Progenitor cell of endocrine pancreas (in vitro differentiated cells): ENCODE measurements at regions not wholly inside any gene's neighbourhood (a gene's known extent, or its start where the extent isn't known, plus 50 kb on each side); places are given as distances from the start of the nearest gene placed in this dataset.
"Not testable (repeated sequence)": the region's sequence is repeated elsewhere in the genome, so short reads cannot be mapped to it uniquely, and the experiment has no call there.

Experiments
- DNase-seq: peaks from one replicate; pipeline ENCODE4 v3.0.0; 2021; ENCODE audit warnings: low spot score; ENCODE audit not compliant: unreplicated experiment
- H3K27ac Mint-ChIP-seq: 2 replicates; pipeline ENCODE4 v1.8.0; 2021; ENCODE audit warnings: mild to moderate bottlenecking, moderate library complexity, mixed read lengths
- H3K27me3 Mint-ChIP-seq: 2 replicates; pipeline ENCODE4 v1.8.0; 2021; ENCODE audit warnings: mixed read lengths
- H3K36me3 Mint-ChIP-seq: 2 replicates; pipeline ENCODE4 v1.8.0; 2022; ENCODE audit warnings: mixed read lengths; ENCODE audit not compliant: insufficient read depth
- H3K4me1 Mint-ChIP-seq: 2 replicates; pipeline ENCODE4 v1.8.0; 2021; ENCODE audit warnings: low read depth, mixed read lengths
- H3K4me3 Mint-ChIP-seq: 2 replicates; pipeline ENCODE4 v1.8.0; 2021; ENCODE audit warnings: low read depth, mild to moderate bottlenecking, moderate library complexity, mixed read lengths
- H3K9me3 Mint-ChIP-seq: 2 replicates; pipeline ENCODE4 v1.8.0; 2021; ENCODE audit warnings: low read depth, mixed read lengths
- CTCF ChIP-seq: fragments of 200-600 bp; sonication (generic); IDR thresholded peaks from one replicate; pipeline ENCODE4 v1.5.0; 2021; ENCODE audit warnings: antibody characterized with exemption, mild to moderate bottlenecking; ENCODE audit not compliant: unreplicated experiment

- Mint-ChIP-seq H3K9me3 (peaks cover 54% of the 10 kb centered on the region), H3K27ac (no peak overlapping the region), H3K36me3 (peaks cover 7% of the 10 kb centered on the region), H3K4me3 (no peak overlapping the region), H3K4me1 (no peaks in the 10 kb centered on the region), H3K27me3 (no peaks in the 10 kb centered on the region)
- TF ChIP-seq CTCF, result no peak
- no peak for DNase-seq
Measured at GRCh38 chr19:56980906-56981305, 138.9 kb upstream of the USP29 start.

- not testable (repeated sequence) for H3K4me3 Mint-ChIP-seq, DNase-seq, H3K4me1 Mint-ChIP-seq, H3K27me3 Mint-ChIP-seq, H3K36me3 Mint-ChIP-seq, H3K27ac Mint-ChIP-seq
- H3K9me3 Mint-ChIP-seq, result peaks cover 53% of the 10 kb centered on the region
Measured at GRCh38 chr19:56981440-56981839, 138.3 kb upstream of the USP29 start.

GRCh38 chr19:56983171-56983570 lies 136.6 kb upstream of the USP29 start:
- no peak for DNase-seq
- H3K36me3 Mint-ChIP-seq, result peaks cover 8% of the 10 kb centered on the region
- H3K4me3 Mint-ChIP-seq, result no peak overlapping the region
- no peaks in the 10 kb centered on the region for H3K27me3 Mint-ChIP-seq
- no peaks in the 10 kb centered on the region for H3K4me1 Mint-ChIP-seq
- no peak for TF ChIP-seq CTCF
- peaks cover 47% of the 10 kb centered on the region for H3K9me3 Mint-ChIP-seq
- H3K27ac Mint-ChIP-seq, result no peak overlapping the region

DNA sequence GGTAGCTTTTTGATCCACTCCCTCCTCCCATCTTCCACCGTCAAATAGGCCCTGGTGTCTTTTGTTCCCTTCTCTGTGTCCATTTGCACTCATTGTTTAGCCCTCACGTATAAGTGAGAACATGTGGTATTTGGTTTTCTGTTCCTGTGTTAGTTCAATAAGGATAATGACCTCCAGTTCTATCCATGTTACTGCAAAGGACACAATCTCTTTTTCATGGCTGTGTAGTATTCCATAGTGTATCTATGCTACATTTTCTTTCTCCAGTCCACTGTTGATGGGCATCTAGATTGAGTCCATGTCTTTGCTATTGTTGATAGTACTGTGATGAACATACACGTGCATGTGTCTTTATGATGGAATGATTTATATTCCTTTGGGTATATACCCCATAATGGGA lies 136.0 kb upstream of the USP29 start:
- no peak overlapping the region for H3K4me3 Mint-ChIP-seq
- no peak for DNase-seq
- H3K27me3 Mint-ChIP-seq, result no peaks in the 10 kb centered on the region
- H3K4me1 Mint-ChIP-seq, result no peaks in the 10 kb centered on the region
- peaks cover 8% of the 10 kb centered on the region for H3K36me3 Mint-ChIP-seq
- no peak overlapping the region for H3K27ac Mint-ChIP-seq
- H3K9me3 Mint-ChIP-seq, result peaks cover 47% of the 10 kb centered on the region
- no peak for TF ChIP-seq CTCF

DNA sequence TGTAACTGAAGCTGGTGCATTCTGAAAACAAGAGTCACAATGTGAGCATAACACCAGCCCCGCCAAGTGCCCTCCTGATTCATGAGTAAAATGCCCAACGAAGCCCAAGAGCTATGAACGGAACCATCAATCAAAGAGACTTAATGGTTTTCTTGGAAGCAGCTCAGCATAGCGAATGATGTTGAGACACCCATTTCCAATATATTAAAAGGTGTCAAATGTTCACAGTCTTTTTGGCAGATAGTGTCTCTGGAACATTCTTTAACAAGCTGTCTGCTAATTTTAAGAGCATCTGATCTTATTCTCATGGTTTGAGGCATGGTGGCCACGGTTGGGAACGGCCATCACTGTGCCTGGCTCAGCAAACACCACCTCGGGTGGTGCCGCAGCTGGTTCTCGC lies 133.4 kb upstream of the USP29 start:
- H3K4me3 Mint-ChIP-seq, result no peak overlapping the region
- no peaks in the 10 kb centered on the region for H3K4me1 Mint-ChIP-seq
- H3K27me3 Mint-ChIP-seq, result no peaks in the 10 kb centered on the region
- TF ChIP-seq CTCF, result no peak
- H3K9me3 Mint-ChIP-seq, result peaks cover 52% of the 10 kb centered on the region
- peaks cover 14% of the 10 kb centered on the region for H3K36me3 Mint-ChIP-seq
- no peak for DNase-seq
- no peak overlapping the region for H3K27ac Mint-ChIP-seq

- peaks cover 47% of the 10 kb centered on the region for H3K9me3 Mint-ChIP-seq
- H3K36me3 Mint-ChIP-seq, result peaks cover 14% of the 10 kb centered on the region
Measured at GRCh38 chr19:56987184-56987583, 132.6 kb upstream of the USP29 start.

More at GRCh38 chr19:56987184-56987583, 132.6 kb upstream of the USP29 start:
- no peaks in the 10 kb centered on the region for H3K4me1 Mint-ChIP-seq
- no peak for TF ChIP-seq CTCF
- no peaks in the 10 kb centered on the region for H3K27me3 Mint-ChIP-seq
- H3K4me3 Mint-ChIP-seq, result no peak overlapping the region
- H3K27ac Mint-ChIP-seq, result no peak overlapping the region
- DNase-seq, result no peak
